SU-DHL-6 (cell line): ENCODE measurements at regions not wholly inside any gene's neighbourhood (a gene's known extent, or its start where the extent isn't known, plus 50 kb on each side); places are given as distances from the start of the nearest gene placed in this dataset.

Experiments used
- EZH2phosphoT487 ChIP-seq: fragments of 200-600 bp; sonication (generic), shearing (Covaris generic); conservative IDR thresholded peaks from 2 replicates; pipeline ENCODE4 v1.6.1; 2018; ENCODE audit warnings: mild to moderate bottlenecking, antibody characterized with exemption, low read length, moderate library complexity, mixed read lengths
- TF ChIP-seq, protein P1 (sequence below): fragments of 200-600 bp; sonication (generic); IDR thresholded peaks from one replicate; pipeline ENCODE4 v1.5.1; 2017; ENCODE audit warnings: antibody characterized with exemption, mild to moderate bottlenecking, low read length, moderate library complexity; ENCODE audit not compliant: insufficient read depth, poor library complexity, severe bottlenecking

DNA sequence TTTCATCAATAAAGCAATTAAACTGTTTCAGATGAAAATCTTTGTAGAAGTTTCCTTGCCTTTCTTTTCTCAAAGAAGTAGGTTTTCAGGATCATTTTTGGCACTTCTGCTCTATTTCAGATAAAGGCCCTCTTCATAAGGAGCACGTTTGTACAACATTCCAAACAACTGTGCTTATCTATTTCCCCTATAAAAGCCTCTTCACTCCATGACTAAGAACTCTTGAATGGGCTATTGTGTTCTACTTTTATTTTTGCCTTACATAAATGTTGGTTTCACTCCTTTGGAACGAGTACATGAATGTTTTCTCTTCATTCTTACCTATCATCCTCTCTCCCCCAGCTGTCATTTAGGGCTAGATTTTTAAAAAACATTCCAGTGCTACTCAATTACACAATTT lies 288.0 kb upstream of the PPP1R2C start:
- TF ChIP-seq, protein P1, sequence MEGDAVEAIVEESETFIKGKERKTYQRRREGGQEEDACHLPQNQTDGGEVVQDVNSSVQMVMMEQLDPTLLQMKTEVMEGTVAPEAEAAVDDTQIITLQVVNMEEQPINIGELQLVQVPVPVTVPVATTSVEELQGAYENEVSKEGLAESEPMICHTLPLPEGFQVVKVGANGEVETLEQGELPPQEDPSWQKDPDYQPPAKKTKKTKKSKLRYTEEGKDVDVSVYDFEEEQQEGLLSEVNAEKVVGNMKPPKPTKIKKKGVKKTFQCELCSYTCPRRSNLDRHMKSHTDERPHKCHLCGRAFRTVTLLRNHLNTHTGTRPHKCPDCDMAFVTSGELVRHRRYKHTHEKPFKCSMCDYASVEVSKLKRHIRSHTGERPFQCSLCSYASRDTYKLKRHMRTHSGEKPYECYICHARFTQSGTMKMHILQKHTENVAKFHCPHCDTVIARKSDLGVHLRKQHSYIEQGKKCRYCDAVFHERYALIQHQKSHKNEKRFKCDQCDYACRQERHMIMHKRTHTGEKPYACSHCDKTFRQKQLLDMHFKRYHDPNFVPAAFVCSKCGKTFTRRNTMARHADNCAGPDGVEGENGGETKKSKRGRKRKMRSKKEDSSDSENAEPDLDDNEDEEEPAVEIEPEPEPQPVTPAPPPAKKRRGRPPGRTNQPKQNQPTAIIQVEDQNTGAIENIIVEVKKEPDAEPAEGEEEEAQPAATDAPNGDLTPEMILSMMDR, result no peak
- TF ChIP-seq EZH2phosphoT487, result no peak
